Bronchial epithelial cell (primary cell): ENCODE measurements at regions not wholly inside any gene's neighbourhood (a gene's known extent, or its start where the extent isn't known, plus 50 kb on each side); places are given as distances from the start of the nearest gene placed in this dataset.
A peak's percentile ranks its signal among the peaks of the same experiment; 100 is the strongest.
"Not testable (repeated sequence)": the region's sequence is repeated elsewhere in the genome, so short reads cannot be mapped to it uniquely, and the experiment has no call there.

Experiments
- DNase-seq: peaks from one replicate; pipeline ENCODE4 v3.0.0-alpha.2; 2010; ENCODE audit warnings: low read depth
- FAIRE-seq: peaks from 2 replicates; lab custom pipeline; 2011; peaks lifted over from hg19 to GRCh38; lab: Jason Lieb, UNC
- H3K27me3 ChIP-seq: 2 replicates; pipeline ENCODE4 v1.5.1; 2011; ENCODE audit warnings: low read length; ENCODE audit not compliant: control insufficient read depth, insufficient read depth
- H3K36me3 ChIP-seq: 2 replicates; pipeline ENCODE4 v1.5.1; 2011; ENCODE audit warnings: low read length; ENCODE audit not compliant: control insufficient read depth, insufficient read depth
- H3K4me3 ChIP-seq: 2 replicates; pipeline ENCODE4 v1.5.1; 2011; ENCODE audit warnings: mild to moderate bottlenecking, low read depth, low read length, control low read depth
- TF ChIP-seq, protein P1 (sequence below): IDR thresholded peaks from 2 replicates; pipeline ENCODE4 v1.5.1; 2011; ENCODE audit warnings: mild to moderate bottlenecking, moderate library complexity, low read length, control low read depth, inconsistent platforms; ENCODE audit not compliant: insufficient read depth, severe bottlenecking

DNA sequence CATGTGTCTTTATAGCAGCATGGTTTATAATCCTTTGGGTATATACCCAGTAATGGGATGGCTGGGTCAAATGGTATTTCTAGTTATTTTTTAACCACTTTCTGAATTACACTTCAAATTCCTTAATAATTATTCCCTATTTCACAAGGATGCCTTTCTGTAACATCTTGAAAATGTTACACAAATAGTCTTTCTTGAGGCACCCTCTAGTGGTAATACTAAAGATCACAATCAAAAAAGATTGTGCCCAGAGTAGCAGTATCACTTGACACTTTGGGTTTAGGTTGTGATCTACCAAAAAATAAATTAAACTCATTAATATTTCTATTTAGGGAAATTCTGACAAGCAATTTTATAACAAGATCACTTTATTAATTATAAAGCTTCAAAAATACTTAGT is 74.0 kb upstream of the TEKT4 start:
- peak; percentile 10 for DNase-seq
- TF ChIP-seq, protein P1, sequence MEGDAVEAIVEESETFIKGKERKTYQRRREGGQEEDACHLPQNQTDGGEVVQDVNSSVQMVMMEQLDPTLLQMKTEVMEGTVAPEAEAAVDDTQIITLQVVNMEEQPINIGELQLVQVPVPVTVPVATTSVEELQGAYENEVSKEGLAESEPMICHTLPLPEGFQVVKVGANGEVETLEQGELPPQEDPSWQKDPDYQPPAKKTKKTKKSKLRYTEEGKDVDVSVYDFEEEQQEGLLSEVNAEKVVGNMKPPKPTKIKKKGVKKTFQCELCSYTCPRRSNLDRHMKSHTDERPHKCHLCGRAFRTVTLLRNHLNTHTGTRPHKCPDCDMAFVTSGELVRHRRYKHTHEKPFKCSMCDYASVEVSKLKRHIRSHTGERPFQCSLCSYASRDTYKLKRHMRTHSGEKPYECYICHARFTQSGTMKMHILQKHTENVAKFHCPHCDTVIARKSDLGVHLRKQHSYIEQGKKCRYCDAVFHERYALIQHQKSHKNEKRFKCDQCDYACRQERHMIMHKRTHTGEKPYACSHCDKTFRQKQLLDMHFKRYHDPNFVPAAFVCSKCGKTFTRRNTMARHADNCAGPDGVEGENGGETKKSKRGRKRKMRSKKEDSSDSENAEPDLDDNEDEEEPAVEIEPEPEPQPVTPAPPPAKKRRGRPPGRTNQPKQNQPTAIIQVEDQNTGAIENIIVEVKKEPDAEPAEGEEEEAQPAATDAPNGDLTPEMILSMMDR: peak; percentile 10
- not testable (repeated sequence) for FAIRE-seq, H3K36me3 ChIP-seq, H3K4me3 ChIP-seq, H3K27me3 ChIP-seq
